Loucy (cell line): ENCODE measurements at regions not wholly inside any gene's neighbourhood (a gene's known extent, or its start where the extent isn't known, plus 50 kb on each side); places are given as distances from the start of the nearest gene placed in this dataset.

Experiments
- CTCF ChIP-seq: fragments of 200-600 bp; sonication (generic); conservative IDR thresholded peaks from 2 replicates; pipeline ENCODE4 v1.5.1; 2014; ENCODE audit warnings: mild to moderate bottlenecking, antibody characterized with exemption, low read length
- EZH2phosphoT487 ChIP-seq: fragments of 200-600 bp; IDR thresholded peaks from 2 replicates; pipeline ENCODE4 v1.6.1; 2018; ENCODE audit warnings: antibody characterized with exemption, mild to moderate bottlenecking, moderate library complexity, borderline replicate concordance

- TF ChIP-seq CTCF = no peak
- TF ChIP-seq EZH2phosphoT487 = no peak
Observed at GRCh38 chr5:173729079-173729765, 112.8 kb upstream of the BOD1 start.
